Ishikawa (cell line): ENCODE measurements at regions not wholly inside any gene's neighbourhood (a gene's known extent, or its start where the extent isn't known, plus 50 kb on each side); places are given as distances from the start of the nearest gene placed in this dataset.

Source experiments
- CEBPB ChIP-seq: IDR thresholded peaks from 2 replicates; pipeline ENCODE4 v1.6.1; 2012
- CREB1 ChIP-seq: IDR thresholded peaks from 2 replicates; pipeline ENCODE4 v1.6.1; 2012; ENCODE audit warnings: low read depth
- EP300 ChIP-seq: IDR thresholded peaks from 2 replicates; pipeline ENCODE4 v1.6.1; 2012; ENCODE audit warnings: borderline replicate concordance
- RAD21 ChIP-seq: IDR thresholded peaks from 2 replicates; pipeline ENCODE4 v1.6.1; 2012; ENCODE audit warnings: low read depth
- TAF1 ChIP-seq: IDR thresholded peaks from 2 replicates; pipeline ENCODE4 v1.6.1; 2012; ENCODE audit warnings: low read depth, mild to moderate bottlenecking
- TEAD4 ChIP-seq: IDR thresholded peaks from 2 replicates; pipeline ENCODE4 v1.6.1; 2012
- YY1 ChIP-seq: IDR thresholded peaks from 2 replicates; pipeline ENCODE4 v1.6.1; 2012; ENCODE audit warnings: low read depth
- TF ChIP-seq, protein P1 (sequence below): IDR thresholded peaks from 2 replicates; pipeline ENCODE4 v1.6.1; 2012

DNA sequence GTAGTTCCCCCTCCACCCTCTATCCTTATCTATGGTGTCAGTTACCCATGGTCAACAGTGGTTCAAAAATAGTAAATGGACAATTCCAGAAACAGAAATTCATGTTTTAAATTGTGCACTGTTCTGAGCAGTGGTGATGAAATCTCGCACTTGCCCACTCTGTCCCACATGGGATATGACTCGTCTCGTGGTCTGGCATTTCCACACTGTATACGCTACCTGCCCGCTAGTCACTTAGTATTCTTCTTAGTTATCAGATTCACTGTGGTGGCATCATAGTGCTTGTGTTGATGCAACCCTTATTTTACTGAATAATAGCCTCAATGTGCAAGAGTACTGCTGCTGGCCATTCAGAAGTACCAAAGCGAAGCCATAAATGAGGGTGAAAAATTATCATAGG is 507.0 kb downstream of the SNAPC1 start:
- TF ChIP-seq CREB1 = no peak
- no peak for TF ChIP-seq RAD21
- no peak for TF ChIP-seq CEBPB
- TF ChIP-seq, protein P1, sequence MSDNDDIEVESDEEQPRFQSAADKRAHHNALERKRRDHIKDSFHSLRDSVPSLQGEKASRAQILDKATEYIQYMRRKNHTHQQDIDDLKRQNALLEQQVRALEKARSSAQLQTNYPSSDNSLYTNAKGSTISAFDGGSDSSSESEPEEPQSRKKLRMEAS = no peak
- no peak for TF ChIP-seq YY1
- no peak for TF ChIP-seq EP300
- TF ChIP-seq TAF1 = no peak
- TF ChIP-seq TEAD4 = no peak
